NB4 (cell line): ENCODE measurements at regions not wholly inside any gene's neighbourhood (a gene's known extent, or its start where the extent isn't known, plus 50 kb on each side); places are given as distances from the start of the nearest gene placed in this dataset.

ENCODE experiments used
- DNase-seq: peaks from one replicate; pipeline ENCODE4 v3.0.0; 2010; ENCODE audit warnings: low read depth
- H3K4me3 ChIP-seq: one replicate; pipeline ENCODE4 v1.5.1; 2011; ENCODE audit warnings: mild to moderate bottlenecking, low read depth, low read length, moderate library complexity
- CTCF ChIP-seq: IDR thresholded peaks from one replicate; pipeline ENCODE4 v1.5.1; 2012; ENCODE audit warnings: low read depth, low read length
- MAX ChIP-seq: IDR thresholded peaks from 2 replicates; pipeline ENCODE4 v1.6.1; 2011; ENCODE audit warnings: low read depth, low read length
- MYC ChIP-seq: IDR thresholded peaks from 2 replicates; pipeline ENCODE4 v1.6.1; 2011; ENCODE audit warnings: low read depth, low read length
- POLR2A ChIP-seq: IDR thresholded peaks from 2 replicates; pipeline ENCODE4 v1.6.1; 2011; ENCODE audit warnings: mild to moderate bottlenecking; ENCODE audit not compliant: insufficient read length; ENCODE audit errors: extremely low read depth

GRCh38 chr5:105593011-105593760 lies 2030.6 kb upstream of the NUDT12 start:
- no peak overlapping the region for H3K4me3 ChIP-seq
- DNase-seq, result no peak
- TF ChIP-seq POLR2A (no peak), MYC (no peak), MAX (no peak), CTCF (no peak)

- no peak for TF ChIP-seq MYC
- no peak for TF ChIP-seq MAX
- no peak for TF ChIP-seq CTCF
- no peak for TF ChIP-seq POLR2A
- no peak overlapping the region for H3K4me3 ChIP-seq
- DNase-seq, result peak; percentile 52
Observed at GRCh38 chr5:105587963-105588662, 2025.5 kb upstream of the NUDT12 start.

- TF ChIP-seq POLR2A, result no peak
- no peak for TF ChIP-seq MYC
- no peak for TF ChIP-seq CTCF
- TF ChIP-seq MAX, result no peak
- H3K4me3 ChIP-seq, result no peak overlapping the region
- no peak for DNase-seq
Observed at GRCh38 chr5:105581988-105582690, 2019.5 kb upstream of the NUDT12 start.

GRCh38 chr5:105573575-105573974 lies 2011.0 kb upstream of the NUDT12 start:
- no peak for DNase-seq
- TF ChIP-seq POLR2A, result no peak
- no peak for TF ChIP-seq MAX
- H3K4me3 ChIP-seq, result no peak overlapping the region

- DNase-seq, result no peak
- H3K4me3 ChIP-seq, result no peak overlapping the region
- TF ChIP-seq CTCF (no peak), MAX (no peak), POLR2A (no peak), MYC (no peak)
Observed at GRCh38 chr5:105565531-105565930, 2002.9 kb upstream of the NUDT12 start.

- H3K4me3 ChIP-seq, result no peak overlapping the region
- no peak for DNase-seq
- TF ChIP-seq CTCF, result no peak
- TF ChIP-seq MYC, result no peak
- TF ChIP-seq MAX, result no peak
- TF ChIP-seq POLR2A, result no peak
Observed at GRCh38 chr5:105563842-105564241, 2001.3 kb upstream of the NUDT12 start.
